HCT116 (cell line): ENCODE measurements at regions not wholly inside any gene's neighbourhood (a gene's known extent, or its start where the extent isn't known, plus 50 kb on each side); places are given as distances from the start of the nearest gene placed in this dataset.

Experiments used
- ATF3 ChIP-seq: IDR thresholded peaks from 2 replicates; pipeline ENCODE4 v1.6.1; 2012
- CTCF ChIP-seq, 3 experiments: fragments of 200-600 bp in 1 of 3; sonication (generic) in 1 of 3; IDR thresholded peaks in 2 of 3; conservative IDR thresholded peaks in 1 of 3; 2 replicates each; pipeline ENCODE4 v1.5.1; 2012 to 2017; ENCODE audit warnings: low read depth in 2 of 3, low read length in 2 of 3, antibody characterized with exemption in 1 of 3, borderline replicate concordance in 1 of 3, control low read depth in 1 of 3, mild to moderate bottlenecking in 1 of 3, mixed read lengths in 1 of 3, mixed run types in 1 of 3, moderate library complexity in 1 of 3; ENCODE audit not compliant: insufficient read depth in 1 of 3
- ELF1 ChIP-seq: IDR thresholded peaks from 2 replicates; pipeline ENCODE4 v1.6.1; 2012; ENCODE audit warnings: low read depth, borderline replicate concordance
- EZH2 ChIP-seq: fragments of 200-600 bp; sonication (generic); IDR thresholded peaks from 2 replicates; pipeline ENCODE4 v1.6.1; 2017; ENCODE audit warnings: antibody characterized with exemption, mixed run types
- EZH2phosphoT487 ChIP-seq: fragments of 200-600 bp; IDR thresholded peaks from 2 replicates; pipeline ENCODE4 v1.6.1; 2018; ENCODE audit warnings: antibody characterized with exemption, borderline replicate concordance
- MAX ChIP-seq: IDR thresholded peaks from 2 replicates; pipeline ENCODE4 v1.6.1; 2012
- POLR2A ChIP-seq: IDR thresholded peaks from 2 replicates; pipeline ENCODE4 v1.7.0; 2011; ENCODE audit warnings: borderline replicate concordance; ENCODE audit not compliant: insufficient read depth, insufficient read length; ENCODE audit errors: extremely low read depth
- RAD21 ChIP-seq: IDR thresholded peaks from 2 replicates; pipeline ENCODE4 v1.6.1; 2012; ENCODE audit warnings: low read depth, mild to moderate bottlenecking
- YY1 ChIP-seq: IDR thresholded peaks from 2 replicates; pipeline ENCODE4 v1.6.1; 2011; ENCODE audit warnings: low read length, low read depth, moderate library complexity, mild to moderate bottlenecking; ENCODE audit not compliant: insufficient replicate concordance; ENCODE audit errors: extremely low read depth
- TF ChIP-seq, protein P1 (sequence below): IDR thresholded peaks from 2 replicates; pipeline ENCODE4 v1.6.1; 2012; ENCODE audit warnings: low read depth

DNA sequence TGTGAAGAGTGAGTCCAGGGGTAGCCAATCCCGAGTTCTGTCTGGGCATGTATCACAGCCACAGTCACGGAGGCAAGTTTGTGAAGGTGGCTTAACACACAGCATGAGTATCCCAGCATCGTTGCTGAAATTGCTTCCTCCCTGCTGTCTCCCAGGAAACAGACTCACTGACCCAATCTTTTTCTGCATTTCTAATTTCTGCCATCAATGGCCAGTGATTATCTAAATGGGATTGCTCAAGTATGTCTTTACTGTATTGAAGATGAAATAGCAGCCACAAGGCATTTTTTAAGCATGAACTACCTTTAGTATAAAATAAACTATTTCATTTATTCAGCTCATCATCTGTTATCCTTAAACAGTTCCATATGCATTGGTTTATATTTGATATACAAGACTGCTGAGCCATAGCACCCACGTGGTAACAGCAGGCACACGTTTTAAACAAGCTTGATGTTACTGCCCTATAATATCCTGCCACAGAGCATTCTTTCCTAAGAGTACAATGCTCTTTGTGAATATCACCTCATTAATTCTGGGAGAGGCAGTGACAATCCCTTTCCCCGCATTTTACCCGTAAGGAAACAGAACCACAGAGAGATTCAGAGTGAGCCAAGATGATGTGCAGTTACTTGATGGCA lies 276.6 kb upstream of the THBS1 start:
- TF ChIP-seq CTCF (IDR thresholded peaks at IDR 0.05 in 2 of 3, conservative IDR thresholded peaks at IDR 0.05 in 1 of 3; ENCODE audit: borderline replicate concordance in 1 of 3, insufficient read depth in 1 of 3, low read depth in 2 of 3, low read length in 2 of 3), result no peak
- TF ChIP-seq MAX, result no peak
- no peak for TF ChIP-seq ELF1
- no peak for TF ChIP-seq ATF3
- TF ChIP-seq EZH2phosphoT487, result no peak
- TF ChIP-seq YY1, result no peak
- no peak for TF ChIP-seq POLR2A
- no peak for TF ChIP-seq EZH2
- TF ChIP-seq RAD21, result no peak
- TF ChIP-seq, protein P1, sequence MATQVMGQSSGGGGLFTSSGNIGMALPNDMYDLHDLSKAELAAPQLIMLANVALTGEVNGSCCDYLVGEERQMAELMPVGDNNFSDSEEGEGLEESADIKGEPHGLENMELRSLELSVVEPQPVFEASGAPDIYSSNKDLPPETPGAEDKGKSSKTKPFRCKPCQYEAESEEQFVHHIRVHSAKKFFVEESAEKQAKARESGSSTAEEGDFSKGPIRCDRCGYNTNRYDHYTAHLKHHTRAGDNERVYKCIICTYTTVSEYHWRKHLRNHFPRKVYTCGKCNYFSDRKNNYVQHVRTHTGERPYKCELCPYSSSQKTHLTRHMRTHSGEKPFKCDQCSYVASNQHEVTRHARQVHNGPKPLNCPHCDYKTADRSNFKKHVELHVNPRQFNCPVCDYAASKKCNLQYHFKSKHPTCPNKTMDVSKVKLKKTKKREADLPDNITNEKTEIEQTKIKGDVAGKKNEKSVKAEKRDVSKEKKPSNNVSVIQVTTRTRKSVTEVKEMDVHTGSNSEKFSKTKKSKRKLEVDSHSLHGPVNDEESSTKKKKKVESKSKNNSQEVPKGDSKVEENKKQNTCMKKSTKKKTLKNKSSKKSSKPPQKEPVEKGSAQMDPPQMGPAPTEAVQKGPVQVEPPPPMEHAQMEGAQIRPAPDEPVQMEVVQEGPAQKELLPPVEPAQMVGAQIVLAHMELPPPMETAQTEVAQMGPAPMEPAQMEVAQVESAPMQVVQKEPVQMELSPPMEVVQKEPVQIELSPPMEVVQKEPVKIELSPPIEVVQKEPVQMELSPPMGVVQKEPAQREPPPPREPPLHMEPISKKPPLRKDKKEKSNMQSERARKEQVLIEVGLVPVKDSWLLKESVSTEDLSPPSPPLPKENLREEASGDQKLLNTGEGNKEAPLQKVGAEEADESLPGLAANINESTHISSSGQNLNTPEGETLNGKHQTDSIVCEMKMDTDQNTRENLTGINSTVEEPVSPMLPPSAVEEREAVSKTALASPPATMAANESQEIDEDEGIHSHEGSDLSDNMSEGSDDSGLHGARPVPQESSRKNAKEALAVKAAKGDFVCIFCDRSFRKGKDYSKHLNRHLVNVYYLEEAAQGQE, result no peak
